22Rv1 (cell line): ENCODE measurements at regions not wholly inside any gene's neighbourhood (a gene's known extent, or its start where the extent isn't known, plus 50 kb on each side); places are given as distances from the start of the nearest gene placed in this dataset.

ENCODE experiments used
- ZFX ChIP-seq: fragments of 450-650 bp; IDR thresholded peaks from 2 replicates; pipeline ENCODE4 v1.6.1; 2017; ENCODE audit warnings: antibody characterized with exemption, borderline replicate concordance
- TF ChIP-seq, protein P1 (sequence below): fragments of 450-650 bp; IDR thresholded peaks from 2 replicates; pipeline ENCODE4 v1.5.1; 2017; ENCODE audit warnings: mild to moderate bottlenecking

DNA sequence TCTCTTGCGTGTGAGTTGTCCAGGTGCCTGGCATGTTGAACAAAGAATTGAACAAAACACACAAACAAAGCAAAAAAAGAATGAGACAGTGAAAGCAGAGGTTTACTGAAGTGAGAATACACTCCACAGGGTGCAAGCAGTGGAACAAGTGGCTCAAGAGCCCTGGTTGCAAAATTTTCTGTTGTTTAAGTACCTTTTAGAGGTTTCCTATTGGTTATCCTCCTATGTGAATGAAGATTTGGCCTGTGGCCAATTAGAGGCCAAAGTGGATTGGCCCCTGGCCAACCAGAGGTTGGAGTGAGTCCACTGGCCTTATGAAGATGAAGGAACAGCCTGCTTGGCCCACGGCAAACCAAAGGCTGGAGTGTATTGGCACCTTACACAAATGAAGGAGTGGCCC, 1188.5 kb upstream of the NRXN1 start:
- TF ChIP-seq, protein P1, sequence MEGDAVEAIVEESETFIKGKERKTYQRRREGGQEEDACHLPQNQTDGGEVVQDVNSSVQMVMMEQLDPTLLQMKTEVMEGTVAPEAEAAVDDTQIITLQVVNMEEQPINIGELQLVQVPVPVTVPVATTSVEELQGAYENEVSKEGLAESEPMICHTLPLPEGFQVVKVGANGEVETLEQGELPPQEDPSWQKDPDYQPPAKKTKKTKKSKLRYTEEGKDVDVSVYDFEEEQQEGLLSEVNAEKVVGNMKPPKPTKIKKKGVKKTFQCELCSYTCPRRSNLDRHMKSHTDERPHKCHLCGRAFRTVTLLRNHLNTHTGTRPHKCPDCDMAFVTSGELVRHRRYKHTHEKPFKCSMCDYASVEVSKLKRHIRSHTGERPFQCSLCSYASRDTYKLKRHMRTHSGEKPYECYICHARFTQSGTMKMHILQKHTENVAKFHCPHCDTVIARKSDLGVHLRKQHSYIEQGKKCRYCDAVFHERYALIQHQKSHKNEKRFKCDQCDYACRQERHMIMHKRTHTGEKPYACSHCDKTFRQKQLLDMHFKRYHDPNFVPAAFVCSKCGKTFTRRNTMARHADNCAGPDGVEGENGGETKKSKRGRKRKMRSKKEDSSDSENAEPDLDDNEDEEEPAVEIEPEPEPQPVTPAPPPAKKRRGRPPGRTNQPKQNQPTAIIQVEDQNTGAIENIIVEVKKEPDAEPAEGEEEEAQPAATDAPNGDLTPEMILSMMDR, result no peak
- TF ChIP-seq ZFX, result no peak
